ENCODE measurements at regions not wholly inside any gene's neighbourhood (a gene's known extent, or its start where the extent isn't known, plus 50 kb on each side); places are given as distances from the start of the nearest gene placed in this dataset.

DNA sequence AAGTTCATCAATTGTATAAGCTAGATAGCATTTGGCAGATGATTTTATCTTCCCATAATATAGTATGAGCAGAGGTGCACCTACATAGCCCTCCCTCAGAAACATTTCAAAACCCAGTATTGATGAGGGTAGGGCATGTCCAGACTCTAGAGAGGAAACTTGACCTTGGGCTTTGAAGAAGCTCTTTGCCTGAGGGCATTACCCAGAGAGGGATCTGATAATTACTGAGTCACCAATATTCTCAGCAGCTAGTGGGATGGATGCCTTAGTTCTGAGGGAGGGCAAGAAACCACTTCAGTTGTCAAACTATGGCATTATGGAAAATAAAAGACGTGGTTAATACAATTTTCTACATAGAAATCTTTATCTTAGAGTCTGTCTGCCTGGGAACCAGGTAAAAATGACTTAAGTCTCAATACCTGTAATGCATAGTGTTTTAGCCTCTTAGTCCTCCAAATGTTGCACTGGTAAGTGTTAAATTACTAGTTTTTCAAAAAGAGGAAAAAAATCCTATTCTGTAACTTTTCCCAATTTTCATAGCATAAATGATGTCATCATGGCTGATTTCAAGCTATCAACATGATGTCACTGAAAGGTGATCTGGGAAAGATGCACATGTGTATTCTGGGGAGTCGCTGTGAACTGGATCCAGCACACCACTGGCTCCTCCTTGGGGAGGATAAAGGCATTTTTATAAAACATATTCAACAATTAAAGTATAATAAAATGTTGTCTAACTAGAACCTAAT is 809.0 kb downstream of the KCTD16 start:
- Histone ChIP-seq H3K27me3 (no peaks in the 10 kb centered on the region), H3K27ac (no peak overlapping the region), H3K9me3 (no peaks in the 10 kb centered on the region), H3K4me3 (no peak overlapping the region), H3K4me1 (no peaks in the 10 kb centered on the region), H3K36me3 (no peaks in the 10 kb centered on the region)
- TF ChIP-seq POLR2A (IDR thresholded peaks at IDR 0.05), result no peak
- no peak for ATAC-seq
- no peak for DNase-seq
- intact Hi-C loops (cut with DNase I), result no loop called here
- WGBS, 4 donors, result 52 to 66% (median 53%) methylated on average over 2 of the region's 2 CpGs

DNA sequence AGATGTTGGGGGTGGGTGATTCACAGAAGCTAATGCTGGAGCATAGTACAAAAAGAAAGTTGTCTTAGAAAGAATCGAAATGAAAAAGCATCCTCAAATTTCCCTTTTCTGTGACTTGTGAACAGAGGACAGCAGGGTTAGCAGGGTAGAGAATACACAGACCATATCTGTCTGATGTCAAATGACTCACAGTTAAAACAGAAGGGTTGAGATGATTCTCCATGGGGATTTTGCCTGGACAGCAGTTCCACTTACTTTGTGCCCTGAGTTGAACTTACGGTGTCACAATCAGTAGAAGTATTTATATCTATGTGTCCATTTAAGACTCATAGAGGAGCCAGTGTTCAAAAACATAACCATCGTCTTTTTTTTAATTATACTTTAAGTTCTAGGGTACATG is 801.6 kb downstream of the KCTD16 start:
- no peak for ATAC-seq
- Histone ChIP-seq H3K4me1 (no peaks in the 10 kb centered on the region), H3K36me3 (no peaks in the 10 kb centered on the region), H3K27me3 (no peaks in the 10 kb centered on the region), H3K9me3 (peaks cover 0 to 9% (median 0%) of the 10 kb centered on the region in 12 donors), H3K4me3 (no peak overlapping the region), H3K27ac (no peak overlapping the region)
- no peak for TF ChIP-seq POLR2A (IDR thresholded peaks at IDR 0.05)
- TF ChIP-seq, protein P1, sequence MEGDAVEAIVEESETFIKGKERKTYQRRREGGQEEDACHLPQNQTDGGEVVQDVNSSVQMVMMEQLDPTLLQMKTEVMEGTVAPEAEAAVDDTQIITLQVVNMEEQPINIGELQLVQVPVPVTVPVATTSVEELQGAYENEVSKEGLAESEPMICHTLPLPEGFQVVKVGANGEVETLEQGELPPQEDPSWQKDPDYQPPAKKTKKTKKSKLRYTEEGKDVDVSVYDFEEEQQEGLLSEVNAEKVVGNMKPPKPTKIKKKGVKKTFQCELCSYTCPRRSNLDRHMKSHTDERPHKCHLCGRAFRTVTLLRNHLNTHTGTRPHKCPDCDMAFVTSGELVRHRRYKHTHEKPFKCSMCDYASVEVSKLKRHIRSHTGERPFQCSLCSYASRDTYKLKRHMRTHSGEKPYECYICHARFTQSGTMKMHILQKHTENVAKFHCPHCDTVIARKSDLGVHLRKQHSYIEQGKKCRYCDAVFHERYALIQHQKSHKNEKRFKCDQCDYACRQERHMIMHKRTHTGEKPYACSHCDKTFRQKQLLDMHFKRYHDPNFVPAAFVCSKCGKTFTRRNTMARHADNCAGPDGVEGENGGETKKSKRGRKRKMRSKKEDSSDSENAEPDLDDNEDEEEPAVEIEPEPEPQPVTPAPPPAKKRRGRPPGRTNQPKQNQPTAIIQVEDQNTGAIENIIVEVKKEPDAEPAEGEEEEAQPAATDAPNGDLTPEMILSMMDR (IDR thresholded peaks at IDR 0.05), result no peak
- 79 to 83% (median 81%) methylated on average over 3 of the region's 3 CpGs for WGBS, 4 donors
- intact Hi-C loops (cut with DNase I), result no loop called here
- no peak for DNase-seq

DNA sequence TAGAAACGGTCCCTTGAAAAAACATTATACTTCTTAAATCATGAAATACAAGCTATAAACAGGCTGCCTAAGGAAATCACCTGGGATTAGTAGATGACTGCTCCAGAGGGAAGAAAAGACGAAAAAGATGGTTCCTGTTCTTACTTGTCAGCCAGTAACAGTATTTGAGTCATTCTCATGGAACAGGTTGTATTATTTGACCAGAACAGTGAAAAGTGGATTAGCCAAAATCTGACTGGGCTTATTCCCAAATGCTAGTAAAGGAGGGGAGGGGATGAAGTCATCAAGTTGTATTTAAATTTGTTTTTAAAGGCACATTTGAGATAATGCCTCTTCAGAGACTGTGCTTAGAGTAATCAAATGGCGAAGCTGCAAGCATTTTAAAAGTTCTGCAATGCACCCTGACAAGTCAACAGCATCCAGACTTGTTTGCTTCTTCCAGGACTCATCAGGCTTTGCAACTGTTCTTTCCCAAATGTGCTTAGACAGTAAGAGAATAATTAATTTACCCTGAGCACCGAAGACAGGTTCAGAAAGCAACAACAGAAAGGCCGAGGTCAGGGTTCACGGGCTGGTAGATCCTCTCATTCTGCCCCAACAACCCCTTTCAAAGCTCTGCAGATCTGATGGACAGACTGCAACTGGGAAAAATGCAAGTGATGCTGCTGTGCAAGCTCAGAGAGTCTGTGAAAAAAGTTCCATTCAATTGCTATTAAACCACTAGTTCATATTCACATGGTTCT is 800.6 kb downstream of the KCTD16 start:
- Histone ChIP-seq H3K4me1 (no peaks in the 10 kb centered on the region), H3K36me3 (no peaks in the 10 kb centered on the region), H3K27me3 (no peaks in the 10 kb centered on the region), H3K4me3 (no peak overlapping the region), H3K9me3 (peaks cover 0 to 9% (median 0%) of the 10 kb centered on the region in 12 donors), H3K27ac (no peak overlapping the region)
- TF ChIP-seq POLR2A (IDR thresholded peaks at IDR 0.05), result no peak
- TF ChIP-seq, protein P1 (IDR thresholded peaks at IDR 0.05), result no peak
- intact Hi-C loops (cut with DNase I), result no loop called here
- 64 to 69% (median 65%) methylated on average over 6 of the region's 6 CpGs for WGBS, 4 donors
- DNase-seq (no peak), ATAC-seq (no peak)

DNA sequence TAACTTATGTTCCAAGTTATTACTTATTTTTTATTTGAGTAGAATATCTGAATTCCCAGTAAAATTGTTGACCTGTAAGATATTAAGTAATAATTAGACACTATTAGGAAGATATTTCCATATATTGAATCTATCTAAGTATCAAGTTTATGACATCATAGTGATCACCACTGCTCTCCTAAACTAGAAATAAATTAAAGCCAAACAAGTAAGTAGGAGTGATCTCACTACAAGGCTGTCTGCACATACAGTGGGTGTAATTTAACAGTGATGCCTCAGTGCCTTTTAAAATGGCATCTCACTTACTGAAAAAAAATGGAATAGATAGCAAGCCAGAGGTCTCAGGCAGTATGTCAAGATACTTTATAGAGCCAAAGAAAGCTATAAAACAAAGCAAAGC is 789.6 kb downstream of the KCTD16 start:
- no peaks in the 10 kb centered on the region for H3K9me3 ChIP-seq
- no peak for TF ChIP-seq POLR2A (IDR thresholded peaks at IDR 0.05)
- TF ChIP-seq, protein P1 (IDR thresholded peaks at IDR 0.05), result no peak
- H3K27me3 ChIP-seq, result no peaks in the 10 kb centered on the region
- intact Hi-C loops (cut with DNase I), result no loop called here
- no peaks in the 10 kb centered on the region for H3K36me3 ChIP-seq
- DNase-seq (no peak), ATAC-seq (no peak)
- no peak overlapping the region for H3K27ac ChIP-seq
- no peaks in the 10 kb centered on the region for H3K4me1 ChIP-seq
- H3K4me3 ChIP-seq, result no peak overlapping the region

All from heart left ventricle (tissue), 16 donors.